Neural progenitor cell (in vitro differentiated cells): ENCODE measurements at regions not wholly inside any gene's neighbourhood (a gene's known extent, or its start where the extent isn't known, plus 50 kb on each side); places are given as distances from the start of the nearest gene placed in this dataset.

Experiments
- DNase-seq: peaks from one replicate; pipeline ENCODE4 v3.0.0-alpha.2; 2016; ENCODE audit warnings: low spot score
- H2AFZ ChIP-seq: fragments of 200-600 bp; sonication (generic); replicated peaks from 2 replicates; pipeline ENCODE4 v1.6.1; 2016; ENCODE audit warnings: antibody characterized with exemption
- H3F3A ChIP-seq: fragments of 200-600 bp; sonication (generic); 2 replicates; pipeline ENCODE4 v1.6.1; 2016; ENCODE audit warnings: antibody characterized with exemption, low read depth
- H3K27ac ChIP-seq: fragments of 200-600 bp; sonication (generic); 2 replicates; pipeline ENCODE4 v1.5.1; 2016; ENCODE audit warnings: mild to moderate bottlenecking
- H3K27me3 ChIP-seq: fragments of 200-600 bp; sonication (generic); 2 replicates; pipeline ENCODE4 v1.6.1; 2016; ENCODE audit warnings: mild to moderate bottlenecking, moderate library complexity
- H3K36me3 ChIP-seq: fragments of 200-600 bp; sonication (generic); 2 replicates; pipeline ENCODE4 v1.5.1; 2016
- H3K4me1 ChIP-seq: fragments of 200-600 bp; sonication (generic); 2 replicates; pipeline ENCODE4 v1.6.1; 2016; ENCODE audit warnings: mixed run types
- H3K4me2 ChIP-seq: fragments of 200-600 bp; sonication (generic); 2 replicates; pipeline ENCODE4 v1.6.1; 2016
- H3K4me3 ChIP-seq: fragments of 200-600 bp; sonication (generic); 2 replicates; pipeline ENCODE4 v1.5.1; 2016
- H3K79me2 ChIP-seq: fragments of 200-600 bp; sonication (generic); 2 replicates; pipeline ENCODE4 v1.6.1; 2016; ENCODE audit warnings: low read depth
- H3K9ac ChIP-seq: fragments of 200-600 bp; sonication (generic); 2 replicates; pipeline ENCODE4 v1.6.1; 2016
- H3K9me3 ChIP-seq: fragments of 200-600 bp; sonication (generic); 2 replicates; pipeline ENCODE4 v1.5.1; 2016; ENCODE audit warnings: low read depth
- H4K20me1 ChIP-seq: fragments of 200-600 bp; sonication (generic); 2 replicates; pipeline ENCODE4 v1.6.1; 2016; ENCODE audit warnings: low read depth
- H3K27ac Mint-ChIP-seq: 3 replicates; pipeline ENCODE4 v1.8.0; 2021; ENCODE audit warnings: mixed read lengths
- H3K27me3 Mint-ChIP-seq: 2 replicates; pipeline ENCODE4 v1.8.0; 2022; ENCODE audit warnings: low read depth, mild to moderate bottlenecking, inconsistent platforms, moderate library complexity, mixed read lengths; ENCODE audit not compliant: insufficient read depth
- H3K36me3 Mint-ChIP-seq: 3 replicates; pipeline ENCODE4 v1.8.0; 2021; ENCODE audit warnings: mixed read lengths
- H3K4me1 Mint-ChIP-seq: 3 replicates; pipeline ENCODE4 v1.8.0; 2021; ENCODE audit warnings: mixed read lengths
- H3K4me3 Mint-ChIP-seq: 3 replicates; pipeline ENCODE4 v1.8.0; 2021; ENCODE audit warnings: mild to moderate bottlenecking, moderate library complexity, mixed read lengths
- H3K9me3 Mint-ChIP-seq: 3 replicates; pipeline ENCODE4 v1.8.0; 2020; ENCODE audit warnings: mixed read lengths
- EZH2 ChIP-seq: fragments of 200-600 bp; sonication (generic); IDR thresholded peaks from 2 replicates; pipeline ENCODE4 v1.6.1; 2017; ENCODE audit warnings: antibody characterized with exemption, mild to moderate bottlenecking, moderate library complexity
- EZH2phosphoT487 ChIP-seq: fragments of 200-600 bp; sonication (generic); IDR thresholded peaks from 2 replicates; pipeline ENCODE4 v1.6.1; 2017; ENCODE audit warnings: antibody characterized with exemption
- TF ChIP-seq, protein P1 (sequence below): fragments of 200-600 bp; sonication (generic); IDR thresholded peaks from 2 replicates; pipeline ENCODE4 v1.5.1; 2017; ENCODE audit warnings: antibody characterized with exemption, mild to moderate bottlenecking

DNA sequence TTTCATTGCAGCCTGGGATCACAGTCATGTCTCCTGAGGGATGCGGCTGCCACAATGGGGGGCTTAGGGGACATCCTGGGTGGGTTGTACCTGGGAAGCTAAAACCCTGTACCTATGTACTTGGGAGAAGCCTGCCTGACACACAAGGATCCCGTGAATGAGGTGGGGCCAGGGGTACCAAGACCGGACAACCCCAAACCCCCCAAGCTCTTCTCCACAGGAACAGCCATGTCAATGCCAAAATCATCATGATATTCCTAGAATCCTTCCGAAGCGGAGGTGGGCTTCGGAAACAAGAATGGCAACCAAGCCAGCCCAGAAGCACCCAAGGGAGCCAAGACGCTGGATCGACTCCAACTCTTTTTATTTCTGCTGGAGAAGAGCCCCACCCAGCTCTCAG is 260.3 kb upstream of the TCERG1L start:
- Histone ChIP-seq H3F3A (no peaks in the 10 kb centered on the region), H3K27ac (no peak overlapping the region), H3K79me2 (no peaks in the 10 kb centered on the region), H3K9me3 (no peaks in the 10 kb centered on the region), H3K4me1 (no peaks in the 10 kb centered on the region), H3K27me3 (no peaks in the 10 kb centered on the region), H4K20me1 (no peaks in the 10 kb centered on the region), H3K9ac (no peak overlapping the region), H3K36me3 (no peaks in the 10 kb centered on the region), H3K4me2 (no peak overlapping the region), H2AFZ (no peak overlapping the region), H3K4me3 (no peak overlapping the region)
- DNase-seq: no peak
- peaks cover 6% of the 10 kb centered on the region for H3K4me1 Mint-ChIP-seq
- no peak overlapping the region for H3K27ac Mint-ChIP-seq
- no peak overlapping the region for H3K4me3 Mint-ChIP-seq
- peaks cover 4% of the 10 kb centered on the region for H3K27me3 Mint-ChIP-seq
- H3K9me3 Mint-ChIP-seq: peaks cover 4% of the 10 kb centered on the region
- no peaks in the 10 kb centered on the region for H3K36me3 Mint-ChIP-seq
- no peak for TF ChIP-seq EZH2phosphoT487
- no peak for TF ChIP-seq EZH2
- TF ChIP-seq, protein P1, sequence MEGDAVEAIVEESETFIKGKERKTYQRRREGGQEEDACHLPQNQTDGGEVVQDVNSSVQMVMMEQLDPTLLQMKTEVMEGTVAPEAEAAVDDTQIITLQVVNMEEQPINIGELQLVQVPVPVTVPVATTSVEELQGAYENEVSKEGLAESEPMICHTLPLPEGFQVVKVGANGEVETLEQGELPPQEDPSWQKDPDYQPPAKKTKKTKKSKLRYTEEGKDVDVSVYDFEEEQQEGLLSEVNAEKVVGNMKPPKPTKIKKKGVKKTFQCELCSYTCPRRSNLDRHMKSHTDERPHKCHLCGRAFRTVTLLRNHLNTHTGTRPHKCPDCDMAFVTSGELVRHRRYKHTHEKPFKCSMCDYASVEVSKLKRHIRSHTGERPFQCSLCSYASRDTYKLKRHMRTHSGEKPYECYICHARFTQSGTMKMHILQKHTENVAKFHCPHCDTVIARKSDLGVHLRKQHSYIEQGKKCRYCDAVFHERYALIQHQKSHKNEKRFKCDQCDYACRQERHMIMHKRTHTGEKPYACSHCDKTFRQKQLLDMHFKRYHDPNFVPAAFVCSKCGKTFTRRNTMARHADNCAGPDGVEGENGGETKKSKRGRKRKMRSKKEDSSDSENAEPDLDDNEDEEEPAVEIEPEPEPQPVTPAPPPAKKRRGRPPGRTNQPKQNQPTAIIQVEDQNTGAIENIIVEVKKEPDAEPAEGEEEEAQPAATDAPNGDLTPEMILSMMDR: no peak

DNA sequence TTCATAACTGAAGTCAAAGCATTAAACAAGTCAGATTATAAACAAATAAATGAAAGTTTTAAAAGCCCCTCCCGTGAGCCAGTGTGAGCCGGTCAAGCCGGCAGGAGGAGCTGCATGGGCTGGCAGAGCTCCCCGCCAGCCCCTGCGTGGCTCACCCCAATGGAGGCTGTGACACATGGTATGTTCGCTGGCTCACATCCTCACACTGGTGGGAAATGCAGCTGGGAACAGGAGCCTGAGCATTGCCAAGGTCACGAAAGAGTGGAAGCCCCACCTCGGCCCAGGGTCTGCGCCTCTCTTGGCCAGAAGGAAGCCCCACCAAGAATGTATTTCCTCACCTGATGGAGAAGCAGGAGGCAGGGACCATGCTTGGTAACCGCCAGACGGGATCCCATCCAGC is 261.7 kb upstream of the TCERG1L start:
- DNase-seq: no peak
- Histone ChIP-seq H2AFZ (no peak overlapping the region), H3K4me2 (no peak overlapping the region), H3K9me3 (no peaks in the 10 kb centered on the region), H3K4me1 (no peaks in the 10 kb centered on the region), H3F3A (no peaks in the 10 kb centered on the region), H3K4me3 (no peak overlapping the region), H3K79me2 (no peaks in the 10 kb centered on the region), H4K20me1 (no peaks in the 10 kb centered on the region), H3K36me3 (no peaks in the 10 kb centered on the region), H3K9ac (no peak overlapping the region), H3K27ac (no peak overlapping the region), H3K27me3 (no peaks in the 10 kb centered on the region)
- H3K27ac Mint-ChIP-seq: no peak overlapping the region
- no peaks in the 10 kb centered on the region for H3K36me3 Mint-ChIP-seq
- H3K27me3 Mint-ChIP-seq: peaks cover 4% of the 10 kb centered on the region
- peaks cover 6% of the 10 kb centered on the region for H3K4me1 Mint-ChIP-seq
- TF ChIP-seq EZH2 (no peak), EZH2phosphoT487 (no peak)
- H3K9me3 Mint-ChIP-seq: peaks cover 4% of the 10 kb centered on the region
- no peak overlapping the region for H3K4me3 Mint-ChIP-seq

DNA sequence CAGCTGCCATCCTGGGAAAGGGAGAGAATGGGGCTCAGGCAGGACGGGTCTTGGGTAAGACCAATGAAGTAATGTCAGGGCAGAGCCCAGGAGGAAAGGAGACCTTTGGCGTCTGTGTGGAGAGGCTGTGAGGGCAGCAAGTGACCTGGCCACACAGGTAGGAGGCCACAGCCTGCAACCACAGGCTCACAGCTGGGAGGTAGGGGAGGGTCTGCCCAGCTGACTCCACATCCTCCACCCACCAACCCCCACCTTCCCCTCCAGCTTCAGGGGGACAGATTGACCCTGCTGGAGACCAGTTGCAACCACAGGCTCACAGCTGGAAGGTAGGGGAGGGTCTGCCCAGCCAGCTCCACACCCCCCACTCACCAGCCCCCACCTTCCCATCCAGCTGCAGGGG is 262.2 kb upstream of the TCERG1L start:
- no peak for DNase-seq
- Histone ChIP-seq H3K9ac (no peak overlapping the region), H3K36me3 (no peaks in the 10 kb centered on the region), H3K4me3 (no peak overlapping the region), H3K27me3 (no peaks in the 10 kb centered on the region), H4K20me1 (no peaks in the 10 kb centered on the region), H3K27ac (no peak overlapping the region), H3K9me3 (no peaks in the 10 kb centered on the region), H2AFZ (no peak overlapping the region), H3K4me1 (no peaks in the 10 kb centered on the region), H3K4me2 (no peak overlapping the region), H3F3A (no peaks in the 10 kb centered on the region), H3K79me2 (no peaks in the 10 kb centered on the region)
- Mint-ChIP-seq H3K27me3 (peaks cover 4% of the 10 kb centered on the region), H3K36me3 (no peaks in the 10 kb centered on the region), H3K27ac (no peak overlapping the region), H3K9me3 (peaks cover 4% of the 10 kb centered on the region), H3K4me1 (peaks cover 6% of the 10 kb centered on the region), H3K4me3 (no peak overlapping the region)
- TF ChIP-seq, protein P1: no peak
- TF ChIP-seq EZH2: no peak
- no peak for TF ChIP-seq EZH2phosphoT487

DNA sequence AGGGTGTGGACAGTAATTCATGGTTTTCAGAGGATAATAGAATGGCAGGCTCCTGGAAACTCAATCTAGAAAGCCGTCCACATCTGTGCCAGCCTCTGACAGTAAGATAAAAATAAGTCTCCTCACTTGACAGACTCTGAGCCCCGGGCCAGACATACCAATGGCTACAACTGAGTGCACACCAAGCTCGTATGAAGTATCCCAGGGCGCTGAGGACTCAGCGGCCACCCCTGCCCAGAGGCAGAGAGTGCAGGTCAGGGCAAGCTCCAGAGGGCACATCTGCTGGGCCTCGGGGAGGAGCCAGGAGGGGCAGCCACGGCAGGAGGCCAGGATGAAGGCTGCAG is 262.8 kb upstream of the TCERG1L start:
- no peaks in the 10 kb centered on the region for H3F3A ChIP-seq
- no peak overlapping the region for H3K9ac ChIP-seq
- TF ChIP-seq EZH2phosphoT487 (no peak), EZH2 (no peak)
- TF ChIP-seq, protein P1: no peak
- H3K9me3 ChIP-seq: no peaks in the 10 kb centered on the region
- peaks cover 4% of the 10 kb centered on the region for H3K9me3 Mint-ChIP-seq
- H3K27ac ChIP-seq: no peak overlapping the region
- H3K36me3 Mint-ChIP-seq: no peaks in the 10 kb centered on the region
- H3K36me3 ChIP-seq: no peaks in the 10 kb centered on the region
- no peak overlapping the region for H2AFZ ChIP-seq
- no peaks in the 10 kb centered on the region for H3K27me3 ChIP-seq
- H3K4me3 ChIP-seq: no peak overlapping the region
- peaks cover 10% of the 10 kb centered on the region for H3K27me3 Mint-ChIP-seq
- H4K20me1 ChIP-seq: no peaks in the 10 kb centered on the region
- no peak overlapping the region for H3K4me2 ChIP-seq
- no peaks in the 10 kb centered on the region for H3K4me1 ChIP-seq
- no peaks in the 10 kb centered on the region for H3K79me2 ChIP-seq
- DNase-seq: no peak
- no peak overlapping the region for H3K4me3 Mint-ChIP-seq
- no peak overlapping the region for H3K27ac Mint-ChIP-seq
- H3K4me1 Mint-ChIP-seq: peaks cover 4% of the 10 kb centered on the region
